Liver (tissue), 8 donors: ENCODE measurements at regions not wholly inside any gene's neighbourhood (a gene's known extent, or its start where the extent isn't known, plus 50 kb on each side); places are given as distances from the start of the nearest gene placed in this dataset.

Experiments used
- DNase-seq: peaks from one replicate; pipeline ENCODE4 v3.0.0-alpha.2; 2017; ENCODE audit warnings: low spot score
- H3K27ac ChIP-seq, 2 donors: one replicate each; pipeline ENCODE4 v1.7.0; 2013; ENCODE audit warnings: inconsistent platforms in 2 of 2, low read length in 2 of 2, control low read depth in 1 of 2, low read depth in 1 of 2, mild to moderate bottlenecking in 1 of 2
- H3K27me3 ChIP-seq, 4 donors: one replicate each; pipeline versions ENCODE4 v1.6.1 to v1.7.0; 2013; ENCODE audit warnings: low read length in 3 of 4, inconsistent platforms in 1 of 4, mild to moderate bottlenecking in 1 of 4, moderate library complexity in 1 of 4; ENCODE audit not compliant: control insufficient read depth in 4 of 4, insufficient read depth in 4 of 4
- H3K36me3 ChIP-seq, 4 donors: one replicate each; pipeline versions ENCODE4 v1.6.1 to v1.7.0; 2013; ENCODE audit warnings: low read length in 3 of 4, mild to moderate bottlenecking in 3 of 4, low read depth in 1 of 4, moderate library complexity in 1 of 4; ENCODE audit not compliant: control insufficient read depth in 4 of 4, insufficient read depth in 3 of 4
- H3K4me1 ChIP-seq, 4 donors: one replicate each; pipeline versions ENCODE4 v1.6.1 to v1.7.0; 2013; ENCODE audit warnings: low read length in 3 of 4, mild to moderate bottlenecking in 3 of 4, moderate library complexity in 1 of 4; ENCODE audit not compliant: control insufficient read depth in 4 of 4, insufficient read depth in 4 of 4
- H3K4me3 ChIP-seq, 3 donors: one replicate each; pipeline versions ENCODE4 v1.6.1 to v1.7.0; 2013; ENCODE audit warnings: low read length in 3 of 3, control low read depth in 1 of 3, low read depth in 1 of 3, mild to moderate bottlenecking in 1 of 3
- H3K9ac ChIP-seq, 2 donors: one replicate each; pipeline ENCODE4 v1.7.0; 2013; ENCODE audit warnings: low read length in 2 of 2, mild to moderate bottlenecking in 2 of 2, moderate library complexity in 2 of 2, control low read depth in 1 of 2, low read depth in 1 of 2
- H3K9me3 ChIP-seq, 4 donors: one replicate each; pipeline versions ENCODE4 v1.6.1 to v1.7.0; 2013; ENCODE audit warnings: low read length in 3 of 4; ENCODE audit not compliant: control insufficient read depth in 4 of 4
- CTCF ChIP-seq: fragments of 150-350 bp; IDR thresholded peaks from 2 replicates; pipeline ENCODE4 v1.5.1; 2017; ENCODE audit warnings: improper control_type of control experiment, low read depth, low read length; ENCODE audit not compliant: missing input control
- EGR1 ChIP-seq, 2 donors: IDR thresholded peaks; 2 replicates each; pipeline ENCODE4 v1.6.1; 2016 to 2018; ENCODE audit warnings: antibody characterized with exemption in 2 of 2, low read depth in 2 of 2
- FOXA2 ChIP-seq: IDR thresholded peaks from 2 replicates; pipeline ENCODE4 v1.6.1; 2016; ENCODE audit warnings: antibody characterized with exemption
- GABPA ChIP-seq, 2 donors: IDR thresholded peaks in 1 of 2; conservative IDR thresholded peaks in 1 of 2; 2 replicates each; pipeline ENCODE4 v1.6.1; 2016; ENCODE audit warnings: antibody characterized with exemption in 2 of 2, mild to moderate bottlenecking in 1 of 2, moderate library complexity in 1 of 2
- HNF4A ChIP-seq, 2 donors: conservative IDR thresholded peaks; 2 replicates each; pipeline ENCODE4 v1.6.1; 2016; ENCODE audit warnings: antibody characterized with exemption in 2 of 2, mild to moderate bottlenecking in 2 of 2
- HNF4G ChIP-seq: IDR thresholded peaks from 2 replicates; pipeline ENCODE4 v1.6.1; 2016; ENCODE audit warnings: antibody characterized with exemption
- NR2F2 ChIP-seq: IDR thresholded peaks from 2 replicates; pipeline ENCODE4 v1.6.1; 2016; ENCODE audit warnings: antibody characterized with exemption
- RAD21 ChIP-seq, 2 donors: IDR thresholded peaks; 2 replicates each; pipeline ENCODE4 v1.6.1; 2016; ENCODE audit warnings: antibody characterized with exemption in 2 of 2, mild to moderate bottlenecking in 2 of 2
- REST ChIP-seq: IDR thresholded peaks from 2 replicates; pipeline ENCODE4 v1.6.1; 2016; ENCODE audit warnings: antibody characterized with exemption, mild to moderate bottlenecking
- RXRA ChIP-seq, 2 donors: IDR thresholded peaks; 2 replicates each; pipeline ENCODE4 v1.6.1; 2017 to 2018; ENCODE audit warnings: antibody characterized with exemption in 2 of 2, mild to moderate bottlenecking in 1 of 2
- TAF1 ChIP-seq: conservative IDR thresholded peaks from 2 replicates; pipeline ENCODE4 v1.6.1; 2016; ENCODE audit warnings: antibody characterized with exemption, mild to moderate bottlenecking
- YY1 ChIP-seq: IDR thresholded peaks from 2 replicates; pipeline ENCODE4 v1.6.1; 2016; ENCODE audit warnings: antibody characterized with exemption, mild to moderate bottlenecking
- ZBTB33 ChIP-seq: IDR thresholded peaks from 2 replicates; pipeline ENCODE4 v1.6.1; 2016; ENCODE audit warnings: antibody characterized with exemption
- WGBS: extraction: QIAGEN DNeasy Blood & Tissue Kit; methylation state at CpG from one replicate; pipeline ENCODE4 v1.1.7; 2013; 5-methylcytosine and 5-hydroxymethylcytosine counted together
- TF ChIP-seq, protein P1 (sequence below): IDR thresholded peaks from 2 replicates; pipeline ENCODE4 v1.6.1; 2016; ENCODE audit warnings: antibody characterized with exemption
- donor health status: healthy.
- donor health status: healthy.
- donor health status: healthy.
- donor health status: healthy.
- donor health status: healthy.

- H3K4me1 ChIP-seq: no peaks in the 10 kb centered on the region
- no peaks in the 10 kb centered on the region for H3K9me3 ChIP-seq
- H3K36me3 ChIP-seq: no peaks in the 10 kb centered on the region
- no peak for TF ChIP-seq HNF4G
- TF ChIP-seq RXRA (IDR thresholded peaks at IDR 0.05): no peak
- no peak for TF ChIP-seq TAF1
- no peak for TF ChIP-seq FOXA2
- no peak for DNase-seq
- H3K27ac ChIP-seq: no peak overlapping the region
- no peaks in the 10 kb centered on the region for H3K27me3 ChIP-seq
- H3K4me3 ChIP-seq: no peak overlapping the region
- WGBS: 74% methylated on average over 1 of the region's 1 CpG
- no peak overlapping the region for H3K9ac ChIP-seq
These were observed 566.8 kb downstream of the NTRK3 start for GRCh38 chr15:87689716-87690115.

- no peak for DNase-seq
- no peak overlapping the region for H3K4me3 ChIP-seq
- H3K4me1 ChIP-seq: no peaks in the 10 kb centered on the region
- TF ChIP-seq CTCF: no peak
- TF ChIP-seq, protein P1, sequence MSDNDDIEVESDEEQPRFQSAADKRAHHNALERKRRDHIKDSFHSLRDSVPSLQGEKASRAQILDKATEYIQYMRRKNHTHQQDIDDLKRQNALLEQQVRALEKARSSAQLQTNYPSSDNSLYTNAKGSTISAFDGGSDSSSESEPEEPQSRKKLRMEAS: no peak
- TF ChIP-seq NR2F2: no peak
- no peak for TF ChIP-seq YY1
- no peak for TF ChIP-seq HNF4A (conservative IDR thresholded peaks at IDR 0.05)
- no peak for TF ChIP-seq TAF1
- TF ChIP-seq RAD21 (IDR thresholded peaks at IDR 0.05): no peak
- TF ChIP-seq FOXA2: no peak
- no peak for TF ChIP-seq ZBTB33
- no peak for TF ChIP-seq REST
- no peak for TF ChIP-seq HNF4G
- TF ChIP-seq EGR1 (IDR thresholded peaks at IDR 0.05; ENCODE audit: low read depth in 2 of 2): no peak
- no peak for TF ChIP-seq GABPA (IDR thresholded peaks at IDR 0.05 in 1 of 2, conservative IDR thresholded peaks at IDR 0.05 in 1 of 2)
- H3K9ac ChIP-seq: no peak overlapping the region
- H3K36me3 ChIP-seq: no peaks in the 10 kb centered on the region
- WGBS: 82% methylated on average over 7 of the region's 7 CpGs
- H3K27ac ChIP-seq: no peak overlapping the region
- H3K9me3 ChIP-seq: no peaks in the 10 kb centered on the region
- peaks cover 0 to 4% (median 0%) of the 10 kb centered on the region in 4 donors for H3K27me3 ChIP-seq
These were observed 569.0 kb downstream of the NTRK3 start for GRCh38 chr15:87687523-87687870.
